Sciatic nerve (tissue), 2 donors: ENCODE measurements at regions not wholly inside any gene's neighbourhood (a gene's known extent, or its start where the extent isn't known, plus 50 kb on each side); places are given as distances from the start of the nearest gene placed in this dataset.

ENCODE experiments used
- ATAC-seq: fragments of 200-7000 bp; cut with Tn5 transposase; one replicate; pipeline ENCODE4 v1.9.1; 2020; ENCODE audit warnings: mild to moderate bottlenecking, moderate library complexity
- DNase-seq: peaks from one replicate; pipeline ENCODE4 v3.0.0-alpha.2; 2020; ENCODE audit warnings: low spot score
- intact Hi-C: fragments of 100-400 bp; cut with DNase I; formaldehyde crosslinking; loops from one replicate; pipeline ENCODE4 v1.14.2; 2022
- donor health status: DM: no; HTN: no; CAD: no.
- donor health status: DM: no; HTN: no; CAD: no.

- intact Hi-C loops = no loop called here
Observed at GRCh38 chr7:116439005-116439404, 60.5 kb upstream of the CAV2 start.

GRCh38 chr7:116439841-116440549, 59.5 kb upstream of the CAV2 start:
- no peak for DNase-seq
- intact Hi-C loops = no loop called here
- no peak for ATAC-seq

More at GRCh38 chr7:116439005-116439404, 60.5 kb upstream of the CAV2 start:
- DNase-seq (no peak), ATAC-seq (no peak)

GRCh38 chr7:116441534-116441933, 58.0 kb upstream of the CAV2 start:
- ATAC-seq (peak; percentile 54), DNase-seq (no peak)
- intact Hi-C loops = no loop called here

GRCh38 chr7:116443101-116443523, 56.4 kb upstream of the CAV2 start:
- DNase-seq (no peak), ATAC-seq (peak; percentile 70)
- intact Hi-C loops = no loop called here

- DNase-seq = no peak
- ATAC-seq = no peak
- intact Hi-C loops = no loop called here
Observed at GRCh38 chr7:116443646-116444045, 55.9 kb upstream of the CAV2 start.

GRCh38 chr7:116445447-116446211, 53.9 kb upstream of the CAV2 start:
- ATAC-seq (no peak), DNase-seq (no peak)
- intact Hi-C loops = no loop called here

- intact Hi-C loops = no loop called here
- ATAC-seq (no peak), DNase-seq (no peak)
Observed at GRCh38 chr7:116446212-116446855, 53.2 kb upstream of the CAV2 start.

- intact Hi-C loops = no loop called here
- ATAC-seq (no peak), DNase-seq (no peak)
Observed at GRCh38 chr7:116447436-116447835, 52.1 kb upstream of the CAV2 start.

- no peak for ATAC-seq
- intact Hi-C loops = no loop called here
- DNase-seq = no peak
Observed at GRCh38 chr7:116447966-116448839, 51.3 kb upstream of the CAV2 start.

- intact Hi-C loops = no loop called here
- DNase-seq (no peak), ATAC-seq (no peak)
Observed at GRCh38 chr7:116449441-116449840, 50.1 kb upstream of the CAV2 start.
